GM23248 (cell line): ENCODE measurements at regions not wholly inside any gene's neighbourhood (a gene's known extent, or its start where the extent isn't known, plus 50 kb on each side); places are given as distances from the start of the nearest gene placed in this dataset.
"Not testable (repeated sequence)": the region's sequence is repeated elsewhere in the genome, so short reads cannot be mapped to it uniquely, and the experiment has no call there.

ENCODE experiments used
- DNase-seq: peaks from one replicate; pipeline ENCODE4 v3.0.0-alpha.2; 2015
- H2AFZ ChIP-seq: fragments of 200-600 bp; sonication (generic); 2 replicates; pipeline ENCODE4 v1.6.1; 2016; ENCODE audit warnings: antibody characterized with exemption
- H3F3A ChIP-seq: fragments of 200-600 bp; sonication (generic); 2 replicates; pipeline ENCODE4 v1.6.1; 2016; ENCODE audit warnings: mild to moderate bottlenecking, antibody characterized with exemption, mixed run types; ENCODE audit not compliant: insufficient read depth
- H3K27ac ChIP-seq: fragments of 200-600 bp; sonication (generic); 2 replicates; pipeline ENCODE4 v1.5.1; 2016; ENCODE audit warnings: mild to moderate bottlenecking
- H3K27me3 ChIP-seq: fragments of 200-600 bp; sonication (generic); replicated peaks from 2 replicates; pipeline ENCODE4 v1.6.1; 2016; ENCODE audit warnings: mild to moderate bottlenecking; ENCODE audit not compliant: insufficient read depth
- H3K36me3 ChIP-seq: fragments of 200-600 bp; sonication (generic); 2 replicates; pipeline ENCODE4 v1.6.1; 2016; ENCODE audit warnings: low read depth, mild to moderate bottlenecking
- H3K4me1 ChIP-seq: fragments of 200-600 bp; sonication (generic); 2 replicates; pipeline ENCODE4 v1.6.1; 2016; ENCODE audit warnings: mild to moderate bottlenecking; ENCODE audit not compliant: insufficient read depth
- H3K4me2 ChIP-seq: fragments of 200-600 bp; sonication (generic); one replicate; pipeline ENCODE4 v1.6.1; 2016; ENCODE audit warnings: mild to moderate bottlenecking; ENCODE audit not compliant: unreplicated experiment
- H3K4me3 ChIP-seq: fragments of 200-600 bp; sonication (generic); 2 replicates; pipeline ENCODE4 v1.5.1; 2016; ENCODE audit warnings: mild to moderate bottlenecking
- H3K79me2 ChIP-seq: fragments of 200-600 bp; sonication (generic); 2 replicates; pipeline ENCODE4 v1.6.1; 2016; ENCODE audit warnings: mild to moderate bottlenecking; ENCODE audit not compliant: insufficient read depth
- H3K9ac ChIP-seq: fragments of 200-600 bp; sonication (generic); 2 replicates; pipeline ENCODE4 v1.6.1; 2016; ENCODE audit warnings: mild to moderate bottlenecking
- H3K9me2 ChIP-seq: fragments of 200-600 bp; sonication (generic); 2 replicates; pipeline ENCODE4 v1.6.1; 2016; ENCODE audit warnings: mixed run types, mild to moderate bottlenecking, moderate library complexity; ENCODE audit not compliant: insufficient read depth
- H3K9me3 ChIP-seq: fragments of 200-600 bp; sonication (generic); one replicate; pipeline ENCODE4 v1.6.1; 2017; ENCODE audit warnings: low read depth
- H4K20me1 ChIP-seq: fragments of 200-600 bp; sonication (generic); 2 replicates; pipeline ENCODE4 v1.6.0; 2016; ENCODE audit not compliant: insufficient read depth
- EZH2 ChIP-seq: fragments of 200-600 bp; sonication (generic); IDR thresholded peaks from 2 replicates; pipeline ENCODE4 v1.6.1; 2018; ENCODE audit warnings: antibody characterized with exemption, mild to moderate bottlenecking; ENCODE audit not compliant: insufficient read depth, poor library complexity, severe bottlenecking
- EZH2phosphoT487 ChIP-seq: fragments of 200-600 bp; sonication (generic); IDR thresholded peaks from 2 replicates; pipeline ENCODE4 v1.6.1; 2018; ENCODE audit warnings: antibody characterized with exemption, moderate library complexity, mild to moderate bottlenecking, low read depth; ENCODE audit not compliant: insufficient read depth
- WGBS, 2 experiments: methylation state at CpG; one replicate each; pipeline ENCODE4 v1.1.6; 2015 to 2017; ENCODE audit warnings: low lambda C conversion rate in 2 of 2, low coverage in 1 of 2; ENCODE audit errors: missing lambda C conversion rate in 2 of 2; 5-methylcytosine and 5-hydroxymethylcytosine counted together
- in situ Hi-C: fragments of 300-500 bp; cut with MboI; formaldehyde crosslinking; loops from 2 replicates; pipeline ENCODE4 v1.15.0; 2020

DNA sequence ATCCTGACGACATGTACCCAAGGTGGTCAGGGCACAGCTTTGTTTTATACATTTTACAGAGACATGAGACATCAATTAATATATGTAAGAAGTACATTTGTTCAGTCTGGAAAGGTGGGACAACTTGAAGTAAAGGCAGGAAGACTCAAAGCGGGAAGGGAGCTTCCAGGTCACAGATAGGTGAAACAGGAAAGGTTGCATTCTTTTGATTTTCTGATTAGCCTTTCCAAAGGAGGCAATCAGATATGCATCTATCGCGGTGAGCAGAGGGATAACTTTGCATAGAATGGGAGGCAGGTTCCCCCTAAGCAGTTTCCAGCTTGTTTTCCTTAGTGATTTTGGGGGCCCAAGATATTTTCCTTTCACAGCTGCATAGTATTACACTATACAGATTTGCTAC is 358.4 kb downstream of the GLUD2 start:
- no peaks in the 10 kb centered on the region for H3F3A ChIP-seq
- H2AFZ ChIP-seq, result no peak overlapping the region
- H3K9ac ChIP-seq, result no peak overlapping the region
- in situ Hi-C loops, result no loop called here
- H4K20me1 ChIP-seq, result no peaks in the 10 kb centered on the region
- H3K36me3 ChIP-seq, result no peaks in the 10 kb centered on the region
- WGBS, 2 experiments, result 0 to 4% methylated on average over 3 to 4 of the region's 4 CpGs
- no peaks in the 10 kb centered on the region for H3K9me2 ChIP-seq
- no peaks in the 10 kb centered on the region for H3K4me1 ChIP-seq
- H3K27ac ChIP-seq, result no peak overlapping the region
- no peaks in the 10 kb centered on the region for H3K9me3 ChIP-seq
- no peaks in the 10 kb centered on the region for H3K79me2 ChIP-seq
- DNase-seq, result no peak
- H3K4me2 ChIP-seq, result no peak overlapping the region
- TF ChIP-seq EZH2phosphoT487, result no peak
- H3K27me3 ChIP-seq, result no peaks in the 10 kb centered on the region
- H3K4me3 ChIP-seq, result no peak overlapping the region

DNA sequence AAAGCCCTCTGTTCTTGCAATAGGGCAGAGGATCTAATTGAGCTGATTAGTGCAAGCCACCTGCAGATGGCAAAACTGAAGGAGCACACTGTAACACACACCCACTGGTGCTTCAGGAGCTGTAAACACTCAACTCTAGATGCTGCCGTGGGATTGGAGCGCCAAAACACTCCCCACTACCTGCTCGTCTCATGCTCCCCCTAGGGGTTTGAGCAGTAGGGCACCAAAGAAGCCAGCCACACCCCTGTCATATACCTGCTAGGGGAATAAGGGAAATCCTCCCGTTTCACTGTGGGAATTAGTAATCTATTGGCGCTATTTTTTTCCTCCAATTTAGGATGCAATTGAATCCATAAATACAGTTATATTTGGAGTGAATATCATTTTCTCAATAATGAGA is 360.2 kb downstream of the GLUD2 start:
- H3K36me3 ChIP-seq, result no peaks in the 10 kb centered on the region
- H3K79me2 ChIP-seq, result no peaks in the 10 kb centered on the region
- H3K9me2 ChIP-seq, result no peaks in the 10 kb centered on the region
- no peak for TF ChIP-seq EZH2phosphoT487
- no peak for TF ChIP-seq EZH2
- no peak for DNase-seq
- in situ Hi-C loops, result no loop called here
- no peak overlapping the region for H3K9ac ChIP-seq
- H4K20me1 ChIP-seq, result no peaks in the 10 kb centered on the region
- WGBS, 2 experiments, result 50 to 62% methylated on average over 3 to 5 of the region's 5 CpGs
- no peaks in the 10 kb centered on the region for H3F3A ChIP-seq
- no peak overlapping the region for H2AFZ ChIP-seq
- no peaks in the 10 kb centered on the region for H3K4me1 ChIP-seq
- H3K27ac ChIP-seq, result no peak overlapping the region
- H3K27me3 ChIP-seq, result no peaks in the 10 kb centered on the region
- no peak overlapping the region for H3K4me2 ChIP-seq
- no peaks in the 10 kb centered on the region for H3K9me3 ChIP-seq
- no peak overlapping the region for H3K4me3 ChIP-seq

DNA sequence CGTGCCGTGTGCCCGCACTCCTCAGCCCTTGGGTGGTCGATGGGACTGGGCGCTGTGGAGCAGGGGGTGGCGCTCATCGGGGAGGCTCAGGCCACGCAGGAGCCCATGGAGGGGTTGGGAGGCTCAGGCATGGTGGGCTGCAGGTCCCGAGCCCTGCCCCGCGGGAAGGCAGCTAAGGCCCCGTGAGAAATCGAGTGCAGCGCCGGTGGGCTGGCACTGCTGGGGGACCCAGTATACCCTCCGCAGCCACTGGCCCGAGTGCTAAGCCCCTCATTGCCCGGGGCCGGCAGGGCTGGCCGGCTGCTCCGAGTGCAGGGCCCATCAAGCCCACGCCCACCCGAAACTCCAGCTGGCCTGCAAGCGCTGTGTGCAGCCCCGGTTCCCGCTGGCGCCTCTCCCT is 384.1 kb downstream of the GLUD2 start:
- not testable (repeated sequence) for H3K27me3 ChIP-seq, DNase-seq

DNA sequence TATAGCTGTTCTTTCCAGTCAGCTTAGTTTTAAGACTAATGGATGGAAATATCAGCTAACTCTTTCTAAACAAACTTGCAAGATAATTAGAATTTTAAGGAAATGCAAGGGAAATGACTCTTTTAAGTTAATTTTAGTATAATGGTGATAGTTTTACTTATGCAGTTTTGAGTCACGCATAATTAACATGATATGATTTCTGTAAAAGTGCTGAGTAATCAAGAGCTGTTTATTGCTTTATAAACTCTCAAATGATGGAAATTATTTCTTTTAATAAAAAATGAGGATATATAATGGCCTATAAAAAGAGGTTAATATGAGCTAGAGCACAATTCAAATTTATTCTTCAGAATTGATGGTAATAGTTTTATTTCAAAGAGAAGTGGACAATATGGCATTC is 385.9 kb downstream of the GLUD2 start:
- H3K9ac ChIP-seq, result no peak overlapping the region
- H4K20me1 ChIP-seq, result no peaks in the 10 kb centered on the region
- no peaks in the 10 kb centered on the region for H3K4me1 ChIP-seq
- no peak overlapping the region for H3K4me3 ChIP-seq
- in situ Hi-C loops, result no loop called here
- no peak for DNase-seq
- no peak overlapping the region for H3K4me2 ChIP-seq
- WGBS, 2 experiments, result 79 to 81% methylated on average over 1 of the region's 1 CpG
- no peaks in the 10 kb centered on the region for H3K9me2 ChIP-seq
- H3K27me3 ChIP-seq, result no peaks in the 10 kb centered on the region
- TF ChIP-seq EZH2 (no peak), EZH2phosphoT487 (no peak)
- H3K27ac ChIP-seq, result no peak overlapping the region
- no peaks in the 10 kb centered on the region for H3K79me2 ChIP-seq
- H3K9me3 ChIP-seq, result no peaks in the 10 kb centered on the region
- H3K36me3 ChIP-seq, result no peaks in the 10 kb centered on the region
- H2AFZ ChIP-seq, result no peak overlapping the region
- no peaks in the 10 kb centered on the region for H3F3A ChIP-seq

More for the DNA sequence above, 384.1 kb downstream of the GLUD2 start:
- H4K20me1 ChIP-seq, H3K4me2 ChIP-seq, H3K36me3 ChIP-seq, H3K79me2 ChIP-seq, H3K9ac ChIP-seq, H3F3A ChIP-seq, H3K4me3 ChIP-seq, H3K9me3 ChIP-seq, H3K27ac ChIP-seq, H3K4me1 ChIP-seq, H2AFZ ChIP-seq, H3K9me2 ChIP-seq, in situ Hi-C loops: not testable (repeated sequence)
- WGBS, 2 experiments, result 50% methylated on average over 2 of the region's 27 CpGs; no CpG with 5 or more reads in 1 of the 2 experiments

DNA sequence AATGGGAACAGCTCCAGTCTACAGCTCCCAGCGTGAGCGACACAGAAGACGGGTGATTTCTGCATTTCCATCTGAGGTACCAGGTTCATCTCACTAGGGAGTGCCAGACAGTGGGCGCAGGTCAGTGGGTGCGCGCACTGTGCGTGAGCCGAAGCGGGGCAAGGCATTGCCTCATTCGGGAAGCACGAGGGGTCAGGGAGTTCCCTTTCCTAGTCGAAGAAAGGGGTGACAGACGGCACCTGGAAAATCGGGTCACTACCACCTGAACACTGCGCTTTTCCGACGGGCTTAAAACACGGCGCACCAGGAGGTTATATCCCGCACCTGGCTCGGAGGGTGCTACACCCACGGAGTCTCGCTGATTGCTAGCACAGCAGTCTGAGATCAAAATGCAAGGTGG is 390.3 kb downstream of the GLUD2 start:
- H3K4me3 ChIP-seq, H3K36me3 ChIP-seq, in situ Hi-C loops, DNase-seq, H3K9me3 ChIP-seq, H3F3A ChIP-seq, H3K27ac ChIP-seq, H3K9ac ChIP-seq, H3K4me1 ChIP-seq, H4K20me1 ChIP-seq, H3K79me2 ChIP-seq, H3K9me2 ChIP-seq, H2AFZ ChIP-seq, H3K27me3 ChIP-seq, H3K4me2 ChIP-seq: not testable (repeated sequence)
- WGBS, 2 experiments, result 64 to 78% methylated on average over 10 to 19 of the region's 23 CpGs
